DOHH2 (cell line): ENCODE measurements at regions not wholly inside any gene's neighbourhood (a gene's known extent, or its start where the extent isn't known, plus 50 kb on each side); places are given as distances from the start of the nearest gene placed in this dataset.

Experiments
- EZH2phosphoT487 ChIP-seq: fragments of 200-600 bp; sonication (generic); IDR thresholded peaks from 2 replicates; pipeline ENCODE4 v1.6.1; 2017; ENCODE audit warnings: borderline replicate concordance, mild to moderate bottlenecking, antibody characterized with exemption, low read length, moderate library complexity, mixed read lengths
- TF ChIP-seq, protein P1 (sequence below): fragments of 200-600 bp; sonication (generic); IDR thresholded peaks from one replicate; pipeline ENCODE4 v1.5.1; 2014; ENCODE audit warnings: antibody characterized with exemption, mild to moderate bottlenecking, low read depth, low read length; ENCODE audit not compliant: poor library complexity, severe bottlenecking

DNA sequence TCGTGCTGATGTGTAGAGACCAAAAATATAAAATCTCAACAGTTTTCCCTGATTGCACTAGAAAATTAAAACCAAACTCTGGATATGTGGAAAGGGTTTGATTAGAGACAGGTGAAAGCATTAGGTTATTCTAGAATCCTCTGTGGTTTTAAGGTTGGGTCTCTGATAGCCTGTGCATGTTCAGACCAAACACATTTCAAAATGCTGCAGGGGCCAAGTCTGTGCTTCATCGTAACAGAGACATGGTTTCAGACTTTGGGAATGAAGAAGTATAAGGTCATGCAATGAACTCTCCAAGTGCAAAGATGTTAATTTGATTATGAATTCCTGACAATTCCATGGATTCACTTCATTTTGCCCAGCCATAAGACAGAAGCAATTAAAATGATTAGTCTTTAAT lies 261.0 kb upstream of the KCNJ16 start:
- no peak for TF ChIP-seq EZH2phosphoT487
- TF ChIP-seq, protein P1, sequence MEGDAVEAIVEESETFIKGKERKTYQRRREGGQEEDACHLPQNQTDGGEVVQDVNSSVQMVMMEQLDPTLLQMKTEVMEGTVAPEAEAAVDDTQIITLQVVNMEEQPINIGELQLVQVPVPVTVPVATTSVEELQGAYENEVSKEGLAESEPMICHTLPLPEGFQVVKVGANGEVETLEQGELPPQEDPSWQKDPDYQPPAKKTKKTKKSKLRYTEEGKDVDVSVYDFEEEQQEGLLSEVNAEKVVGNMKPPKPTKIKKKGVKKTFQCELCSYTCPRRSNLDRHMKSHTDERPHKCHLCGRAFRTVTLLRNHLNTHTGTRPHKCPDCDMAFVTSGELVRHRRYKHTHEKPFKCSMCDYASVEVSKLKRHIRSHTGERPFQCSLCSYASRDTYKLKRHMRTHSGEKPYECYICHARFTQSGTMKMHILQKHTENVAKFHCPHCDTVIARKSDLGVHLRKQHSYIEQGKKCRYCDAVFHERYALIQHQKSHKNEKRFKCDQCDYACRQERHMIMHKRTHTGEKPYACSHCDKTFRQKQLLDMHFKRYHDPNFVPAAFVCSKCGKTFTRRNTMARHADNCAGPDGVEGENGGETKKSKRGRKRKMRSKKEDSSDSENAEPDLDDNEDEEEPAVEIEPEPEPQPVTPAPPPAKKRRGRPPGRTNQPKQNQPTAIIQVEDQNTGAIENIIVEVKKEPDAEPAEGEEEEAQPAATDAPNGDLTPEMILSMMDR: no peak
